ENCODE measurements at regions not wholly inside any gene's neighbourhood (a gene's known extent, or its start where the extent isn't known, plus 50 kb on each side); places are given as distances from the start of the nearest gene placed in this dataset.

DNA sequence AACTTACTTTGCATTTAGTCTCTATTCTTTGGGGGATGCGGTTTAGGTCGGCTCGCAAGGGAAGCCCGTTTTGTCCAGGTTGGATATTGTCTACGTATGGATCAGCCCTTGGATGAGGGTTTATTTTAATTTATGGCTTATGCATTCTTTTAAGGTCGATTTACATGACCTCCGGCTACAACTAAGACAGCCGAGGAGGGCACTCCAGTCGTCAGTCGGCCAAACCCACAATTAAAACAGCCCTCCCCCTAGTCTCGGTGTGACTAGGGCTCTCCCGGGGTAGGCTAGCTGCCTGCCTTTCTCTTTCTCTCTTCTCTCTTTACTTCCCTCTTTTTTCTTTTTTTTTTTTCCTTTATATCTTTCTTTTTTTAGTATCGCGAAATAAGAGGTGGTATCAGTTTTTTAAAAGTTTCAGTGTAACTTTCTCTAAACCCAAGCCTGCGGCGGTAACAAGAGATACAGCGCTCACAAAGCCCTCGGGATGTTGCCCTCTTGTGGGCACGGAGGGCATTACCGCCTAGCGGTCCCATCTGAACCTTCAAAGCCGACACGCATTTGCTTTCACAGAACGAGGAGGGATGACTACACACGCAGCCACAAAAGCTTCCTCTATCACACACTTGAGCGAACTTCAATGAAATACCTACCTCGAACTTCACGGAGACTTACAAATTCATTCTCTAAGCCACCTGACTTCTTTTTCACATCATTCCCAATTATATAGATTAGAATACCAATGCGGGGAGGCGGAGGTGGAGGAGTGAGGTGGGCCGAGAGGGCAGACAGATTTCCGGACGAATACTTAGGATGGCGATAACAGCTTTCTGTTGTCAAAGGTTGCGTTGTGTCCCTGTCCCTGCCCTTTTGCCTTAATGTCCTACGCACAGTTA, 132.3 kb upstream of the C11orf58 start:
- TF ChIP-seq, protein P1, sequence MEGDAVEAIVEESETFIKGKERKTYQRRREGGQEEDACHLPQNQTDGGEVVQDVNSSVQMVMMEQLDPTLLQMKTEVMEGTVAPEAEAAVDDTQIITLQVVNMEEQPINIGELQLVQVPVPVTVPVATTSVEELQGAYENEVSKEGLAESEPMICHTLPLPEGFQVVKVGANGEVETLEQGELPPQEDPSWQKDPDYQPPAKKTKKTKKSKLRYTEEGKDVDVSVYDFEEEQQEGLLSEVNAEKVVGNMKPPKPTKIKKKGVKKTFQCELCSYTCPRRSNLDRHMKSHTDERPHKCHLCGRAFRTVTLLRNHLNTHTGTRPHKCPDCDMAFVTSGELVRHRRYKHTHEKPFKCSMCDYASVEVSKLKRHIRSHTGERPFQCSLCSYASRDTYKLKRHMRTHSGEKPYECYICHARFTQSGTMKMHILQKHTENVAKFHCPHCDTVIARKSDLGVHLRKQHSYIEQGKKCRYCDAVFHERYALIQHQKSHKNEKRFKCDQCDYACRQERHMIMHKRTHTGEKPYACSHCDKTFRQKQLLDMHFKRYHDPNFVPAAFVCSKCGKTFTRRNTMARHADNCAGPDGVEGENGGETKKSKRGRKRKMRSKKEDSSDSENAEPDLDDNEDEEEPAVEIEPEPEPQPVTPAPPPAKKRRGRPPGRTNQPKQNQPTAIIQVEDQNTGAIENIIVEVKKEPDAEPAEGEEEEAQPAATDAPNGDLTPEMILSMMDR (IDR thresholded peaks at IDR 0.05) = peak in 2 of 3 donors; percentile 73 to 83
- TF ChIP-seq POLR2A (IDR thresholded peaks at IDR 0.05) = no peak
